Gastrocnemius medialis (tissue), 4 donors: ENCODE measurements at regions not wholly inside any gene's neighbourhood (a gene's known extent, or its start where the extent isn't known, plus 50 kb on each side); places are given as distances from the start of the nearest gene placed in this dataset.

ENCODE experiments used
- ATAC-seq, 2 donors: fragments of 150-250 bp; one replicate each; pipeline ENCODE4 v1.9.1; 2016
- DNase-seq, 2 donors: peaks; one replicate each; pipeline ENCODE4 v3.0.0-alpha.2; 2019
- H3K27ac ChIP-seq, 4 donors: fragments of 200-600 bp; sonication (generic); 1 replicate in 1 of 4; 2 replicates in 3 of 4; pipeline ENCODE4 v1.5.1; 2016 to 2018; ENCODE audit warnings: mild to moderate bottlenecking in 2 of 4, moderate library complexity in 1 of 4
- H3K27me3 ChIP-seq, 3 donors: fragments of 200-600 bp; sonication (generic) in 2 of 3; 1 replicate in 1 of 3; 2 replicates in 2 of 3; pipeline versions ENCODE4 v1.5.1 to v1.6.0; 2016 to 2019; ENCODE audit warnings: mild to moderate bottlenecking in 1 of 3, moderate library complexity in 1 of 3
- H3K36me3 ChIP-seq, 2 donors: fragments of 200-600 bp; sonication (generic) in 1 of 2; one replicate each; pipeline ENCODE4 v1.5.1; 2017 to 2018
- H3K4me1 ChIP-seq, 2 donors: fragments of 200-600 bp; sonication (generic) in 1 of 2; one replicate each; pipeline ENCODE4 v1.5.1; 2016 to 2017; ENCODE audit warnings: mild to moderate bottlenecking in 2 of 2
- H3K4me3 ChIP-seq, 4 donors: fragments of 200-600 bp; sonication (generic) in 3 of 4; 1 replicate in 1 of 4; 2 replicates in 3 of 4; pipeline ENCODE4 v1.5.1; 2016 to 2019; ENCODE audit warnings: mild to moderate bottlenecking in 2 of 4
- H3K9me3 ChIP-seq, 3 donors: fragments of 200-600 bp; sonication (generic) in 2 of 3; 1 replicate in 1 of 3; 2 replicates in 2 of 3; pipeline ENCODE4 v1.5.1; 2016 to 2019
- POLR2A ChIP-seq, 2 donors: fragments of 450-650 bp; IDR thresholded peaks; one replicate each; pipeline ENCODE4 v1.6.1; 2017; ENCODE audit warnings: antibody characterized with exemption in 2 of 2, mild to moderate bottlenecking in 2 of 2, moderate library complexity in 2 of 2
- in situ Hi-C, 4 donors: fragments of 200-750 bp; cut with MboI; loops; one replicate each; pipeline versions ENCODE4 v1.15.0 to v1.8.0; 2017; ENCODE audit warnings: low sequenced_read_pairs in 4 of 4
- intact Hi-C: fragments of 100-400 bp; cut with DNase I; formaldehyde crosslinking; loops from one replicate; pipeline ENCODE4 v1.15.1; 2023; ENCODE audit warnings: low total_unique reads
- TF ChIP-seq, protein P1 (sequence below), 5 experiments: fragments of 450-650 bp in 3 of 5; fragments of 200-600 bp in 2 of 5; sonication (generic) in 2 of 5; IDR thresholded peaks in 4 of 5; conservative IDR thresholded peaks in 1 of 5; 1 replicate in 4 of 5; 2 replicates in 1 of 5; pipeline ENCODE4 v1.5.1; 2016 to 2019; ENCODE audit warnings: antibody characterized with exemption in 5 of 5, mild to moderate bottlenecking in 3 of 5, moderate library complexity in 3 of 5

DNA sequence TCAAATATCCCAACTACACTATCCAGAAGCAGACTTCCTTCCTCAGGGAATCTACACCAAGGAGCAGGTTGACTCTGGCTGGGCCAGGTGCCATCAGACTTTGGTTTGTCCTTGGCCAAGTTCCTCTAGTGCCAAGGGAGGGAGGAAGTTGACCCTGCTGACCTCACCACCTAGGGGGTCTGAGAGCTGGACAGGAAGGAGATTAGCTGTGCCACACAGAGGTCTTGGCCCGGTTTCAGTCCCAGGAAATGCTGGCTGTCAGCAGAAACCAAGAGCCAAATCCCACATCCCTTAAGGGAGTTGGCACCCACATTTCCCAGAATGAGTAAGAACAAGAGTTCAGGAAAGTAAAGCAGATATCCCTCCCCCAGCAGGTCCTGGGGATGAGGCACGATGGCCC is 178.2 kb downstream of the SALL1 start:
- H3K4me1 ChIP-seq: no peaks in the 10 kb centered on the region
- intact Hi-C loops: no loop called here
- no peaks in the 10 kb centered on the region for H3K9me3 ChIP-seq
- no peaks in the 10 kb centered on the region for H3K36me3 ChIP-seq
- TF ChIP-seq POLR2A (IDR thresholded peaks at IDR 0.05): no peak
- TF ChIP-seq, protein P1, sequence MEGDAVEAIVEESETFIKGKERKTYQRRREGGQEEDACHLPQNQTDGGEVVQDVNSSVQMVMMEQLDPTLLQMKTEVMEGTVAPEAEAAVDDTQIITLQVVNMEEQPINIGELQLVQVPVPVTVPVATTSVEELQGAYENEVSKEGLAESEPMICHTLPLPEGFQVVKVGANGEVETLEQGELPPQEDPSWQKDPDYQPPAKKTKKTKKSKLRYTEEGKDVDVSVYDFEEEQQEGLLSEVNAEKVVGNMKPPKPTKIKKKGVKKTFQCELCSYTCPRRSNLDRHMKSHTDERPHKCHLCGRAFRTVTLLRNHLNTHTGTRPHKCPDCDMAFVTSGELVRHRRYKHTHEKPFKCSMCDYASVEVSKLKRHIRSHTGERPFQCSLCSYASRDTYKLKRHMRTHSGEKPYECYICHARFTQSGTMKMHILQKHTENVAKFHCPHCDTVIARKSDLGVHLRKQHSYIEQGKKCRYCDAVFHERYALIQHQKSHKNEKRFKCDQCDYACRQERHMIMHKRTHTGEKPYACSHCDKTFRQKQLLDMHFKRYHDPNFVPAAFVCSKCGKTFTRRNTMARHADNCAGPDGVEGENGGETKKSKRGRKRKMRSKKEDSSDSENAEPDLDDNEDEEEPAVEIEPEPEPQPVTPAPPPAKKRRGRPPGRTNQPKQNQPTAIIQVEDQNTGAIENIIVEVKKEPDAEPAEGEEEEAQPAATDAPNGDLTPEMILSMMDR (IDR thresholded peaks at IDR 0.05 in 4 of 5, conservative IDR thresholded peaks at IDR 0.05 in 1 of 5): no peak
- ATAC-seq (no peak), DNase-seq (no peak)
- no peaks in the 10 kb centered on the region for H3K27me3 ChIP-seq
- no peak overlapping the region for H3K27ac ChIP-seq
- H3K4me3 ChIP-seq: no peak overlapping the region
- in situ Hi-C loops: no loop called here

DNA sequence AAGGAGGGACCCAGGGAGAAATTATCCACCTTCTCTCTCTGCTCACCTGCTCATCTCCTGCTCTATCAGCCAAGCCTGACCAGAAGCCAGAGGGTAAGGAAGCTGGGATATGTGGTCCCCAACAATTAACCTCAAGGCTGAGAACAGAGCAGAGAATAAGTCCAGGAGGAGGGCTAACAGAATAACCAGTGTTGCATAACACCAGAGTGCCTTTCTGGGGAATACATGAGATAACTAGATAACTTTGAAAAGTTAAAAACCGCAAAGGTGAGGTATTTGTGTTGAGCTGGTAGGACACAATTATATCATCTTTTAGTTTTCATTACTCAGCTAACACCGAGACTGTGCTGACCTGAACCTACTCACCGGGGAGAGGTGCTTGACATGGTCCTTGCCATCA is 180.8 kb downstream of the SALL1 start:
- DNase-seq (no peak), ATAC-seq (no peak)
- in situ Hi-C loops (no loop called here), intact Hi-C loops (no loop called here)
- Histone ChIP-seq H3K27ac (no peak overlapping the region), H3K27me3 (no peaks in the 10 kb centered on the region), H3K9me3 (no peaks in the 10 kb centered on the region), H3K4me3 (no peak overlapping the region), H3K4me1 (no peaks in the 10 kb centered on the region), H3K36me3 (no peaks in the 10 kb centered on the region)
- no peak for TF ChIP-seq POLR2A (IDR thresholded peaks at IDR 0.05)
- TF ChIP-seq, protein P1 (IDR thresholded peaks at IDR 0.05 in 4 of 5, conservative IDR thresholded peaks at IDR 0.05 in 1 of 5): no peak

DNA sequence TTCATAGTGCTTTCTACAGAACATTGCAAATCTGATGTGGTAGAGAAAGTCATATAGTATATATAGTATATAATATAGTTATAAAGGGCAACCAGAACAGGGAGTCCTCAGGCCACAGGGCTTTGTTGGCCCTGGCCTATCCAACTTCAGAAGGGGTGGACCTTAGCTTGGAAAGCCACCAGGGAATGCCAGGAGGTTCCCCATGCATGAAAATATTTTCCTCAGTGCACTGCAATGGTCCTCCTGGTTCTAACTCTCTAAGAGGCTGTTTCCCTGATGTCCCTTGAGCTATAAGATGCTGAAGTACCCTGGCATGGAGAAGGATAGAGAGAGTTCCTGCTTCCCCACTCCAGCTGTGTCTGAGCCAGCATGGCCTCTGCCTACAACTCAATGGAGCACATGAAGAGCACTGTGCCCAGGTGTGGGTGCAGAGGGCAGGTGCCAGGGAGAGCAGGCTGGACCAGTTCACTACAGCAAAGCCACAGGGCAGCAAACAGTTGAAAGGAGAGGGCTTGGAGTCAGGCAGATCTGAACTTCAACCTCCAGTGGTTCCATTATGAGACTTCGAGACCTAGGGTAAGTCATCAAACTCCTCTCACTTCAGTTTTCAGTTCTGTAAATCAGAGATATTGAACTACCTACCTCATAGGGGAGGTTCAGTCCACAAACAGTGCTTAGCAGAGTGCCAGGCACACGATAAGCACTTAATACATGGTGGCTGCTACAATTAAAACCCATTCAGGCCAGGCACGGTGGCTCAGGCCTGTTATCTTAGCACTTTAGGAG is 183.1 kb downstream of the SALL1 start:
- DNase-seq (no peak), ATAC-seq (no peak)
- Histone ChIP-seq H3K4me1 (no peaks in the 10 kb centered on the region), H3K4me3 (no peak overlapping the region), H3K27ac (no peak overlapping the region), H3K27me3 (no peaks in the 10 kb centered on the region), H3K36me3 (no peaks in the 10 kb centered on the region), H3K9me3 (no peaks in the 10 kb centered on the region)
- TF ChIP-seq POLR2A (IDR thresholded peaks at IDR 0.05): no peak
- TF ChIP-seq, protein P1 (IDR thresholded peaks at IDR 0.05 in 4 of 5, conservative IDR thresholded peaks at IDR 0.05 in 1 of 5): no peak
- intact Hi-C loops (no loop called here), in situ Hi-C loops (no loop called here)

DNA sequence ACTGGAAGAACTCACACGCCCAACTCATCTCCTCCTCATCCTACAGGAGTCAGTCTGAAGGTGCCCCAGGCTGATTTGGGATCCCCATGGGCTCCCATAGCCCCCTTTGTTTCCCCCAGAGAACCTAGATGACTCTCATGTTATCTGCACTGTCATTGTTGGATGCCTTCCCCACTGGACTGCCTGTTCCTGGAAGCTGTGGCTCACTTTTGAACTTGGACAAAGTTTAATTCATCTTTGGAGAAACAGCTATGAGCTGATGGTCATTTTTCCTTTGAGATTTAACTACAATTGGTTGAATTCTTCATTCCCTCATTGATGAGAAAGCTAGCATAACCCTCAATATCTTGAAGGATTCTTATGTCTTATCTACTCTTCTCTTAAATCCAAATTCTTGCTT is 186.6 kb downstream of the SALL1 start:
- no peak overlapping the region for H3K27ac ChIP-seq
- TF ChIP-seq, protein P1 (IDR thresholded peaks at IDR 0.05 in 4 of 5, conservative IDR thresholded peaks at IDR 0.05 in 1 of 5): no peak
- TF ChIP-seq POLR2A (IDR thresholded peaks at IDR 0.05): no peak
- no peaks in the 10 kb centered on the region for H3K36me3 ChIP-seq
- no peaks in the 10 kb centered on the region for H3K9me3 ChIP-seq
- H3K27me3 ChIP-seq: no peaks in the 10 kb centered on the region
- no peak for DNase-seq
- no peak for ATAC-seq
- no peak overlapping the region for H3K4me3 ChIP-seq
- no peaks in the 10 kb centered on the region for H3K4me1 ChIP-seq
- in situ Hi-C loops (no loop called here), intact Hi-C loops (no loop called here)

DNA sequence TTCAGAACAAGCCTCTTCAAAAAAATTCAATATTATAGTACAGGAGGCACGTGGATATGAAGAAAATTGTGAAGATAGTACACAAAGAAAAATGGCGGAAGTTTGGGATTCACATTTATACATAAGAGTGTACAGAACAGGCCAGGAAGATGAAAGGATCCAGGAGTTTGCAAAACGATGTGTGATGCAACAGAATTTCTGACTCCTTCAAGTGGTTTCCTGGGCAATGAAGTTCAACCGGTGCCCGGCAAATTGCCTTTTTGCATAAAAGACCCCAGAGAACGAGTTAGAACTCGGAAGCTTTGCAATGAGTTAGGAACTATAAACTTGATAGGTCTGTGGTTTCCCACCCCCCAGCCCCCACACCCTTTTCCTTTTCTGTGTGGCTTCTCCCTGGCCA is 189.1 kb downstream of the SALL1 start:
- ATAC-seq (no peak), DNase-seq (no peak)
- TF ChIP-seq POLR2A (IDR thresholded peaks at IDR 0.05): no peak
- TF ChIP-seq, protein P1 (IDR thresholded peaks at IDR 0.05 in 4 of 5, conservative IDR thresholded peaks at IDR 0.05 in 1 of 5): no peak
- no peaks in the 10 kb centered on the region for H3K36me3 ChIP-seq
- H3K4me1 ChIP-seq: no peaks in the 10 kb centered on the region
- in situ Hi-C loops: no loop called here
- no peak overlapping the region for H3K4me3 ChIP-seq
- no peak overlapping the region for H3K27ac ChIP-seq
- intact Hi-C loops: no loop called here
- H3K9me3 ChIP-seq: no peaks in the 10 kb centered on the region
- no peaks in the 10 kb centered on the region for H3K27me3 ChIP-seq
